IMR-90 (cell line): ENCODE measurements at regions not wholly inside any gene's neighbourhood (a gene's known extent, or its start where the extent isn't known, plus 50 kb on each side); places are given as distances from the start of the nearest gene placed in this dataset.

Source experiments
- ATAC-seq: fragments of 200-7000 bp; cut with Tn5 transposase; 2 replicates; pipeline ENCODE4 v1.9.1; 2020; ENCODE audit warnings: low read depth, mild to moderate bottlenecking, moderate library complexity
- BruUV-seq: library from RNA; stranded (reverse); fragments of 400-500 nt; replicated peaks from 2 replicates; lab custom pipeline; 2021; lab: Mats Ljungman, UMichigan
- CTCF ChIA-PET: fragments of 300-600 bp; formaldehyde crosslinking; extraction: SDS; loops from one replicate; lab custom pipeline; 2021; ENCODE audit warnings: antibody characterized with exemption; lab: Yijun Ruan, JAX
- POLR2A ChIA-PET: fragments of 300-600 bp; sonication (Branson Sonifier 250); formaldehyde crosslinking; loops from one replicate; lab custom pipeline; 2022; ENCODE audit warnings: antibody characterized with exemption; ENCODE audit not compliant: unreplicated experiment; lab: Charles Lee
- DNase-seq: peaks from one replicate; pipeline ENCODE4 v3.0.0; 2013
- H2AFZ ChIP-seq: replicated peaks from 2 replicates; pipeline ENCODE3; 2013; ENCODE audit warnings: low read length, mild to moderate bottlenecking; ENCODE audit not compliant: poor library complexity
- H2AK5ac ChIP-seq: 2 replicates; pipeline ENCODE4 v1.6.1; 2013; ENCODE audit warnings: low read depth, low read length, inconsistent platforms
- H2AK9ac ChIP-seq: replicated peaks from 2 replicates; pipeline ENCODE3; 2013; ENCODE audit warnings: mild to moderate bottlenecking, low read depth, low read length, moderate library complexity; ENCODE audit not compliant: poor library complexity
- H2BK120ac ChIP-seq: 2 replicates; pipeline ENCODE4 v1.6.1; 2013; ENCODE audit warnings: low read depth, low read length, inconsistent platforms
- H2BK15ac ChIP-seq: 3 replicates; pipeline ENCODE4 v1.6.1; 2013; ENCODE audit warnings: low read depth, low read length, inconsistent platforms
- H2BK20ac ChIP-seq: 2 replicates; pipeline ENCODE4 v1.6.1; 2013; ENCODE audit warnings: low read depth, mild to moderate bottlenecking, inconsistent platforms, low read length, moderate library complexity
- H2BK5ac ChIP-seq: 2 replicates; pipeline ENCODE4 v1.6.1; 2013; ENCODE audit warnings: mild to moderate bottlenecking, low read depth, low read length, inconsistent platforms; ENCODE audit not compliant: poor library complexity, severe bottlenecking
- H3K14ac ChIP-seq: replicated peaks from 2 replicates; pipeline ENCODE4 v1.6.1; 2013; ENCODE audit warnings: low read depth, low read length, inconsistent platforms
- H3K18ac ChIP-seq: 2 replicates; pipeline ENCODE4 v1.6.1; 2013; ENCODE audit warnings: low read depth, low read length, control low read depth
- H3K23ac ChIP-seq: 2 replicates; pipeline ENCODE4 v1.6.1; 2013; ENCODE audit warnings: low read depth, low read length, inconsistent platforms
- H3K27ac ChIP-seq: 2 replicates; pipeline ENCODE4 v1.5.1; 2013; ENCODE audit warnings: mild to moderate bottlenecking, control low read depth, low read length; ENCODE audit not compliant: insufficient read depth
- H3K27me3 ChIP-seq: 2 replicates; pipeline ENCODE4 v1.6.1; 2013; ENCODE audit warnings: low read length; ENCODE audit not compliant: control insufficient read depth, insufficient read depth
- H3K36me3 ChIP-seq: 2 replicates; pipeline ENCODE4 v1.6.1; 2013; ENCODE audit warnings: low read length, mixed read lengths; ENCODE audit not compliant: control insufficient read depth, insufficient read depth
- H3K4ac ChIP-seq: 2 replicates; pipeline ENCODE4 v1.6.1; 2013; ENCODE audit warnings: low read depth, low read length, inconsistent platforms
- H3K4me1 ChIP-seq: 2 replicates; pipeline ENCODE4 v1.6.1; 2013; ENCODE audit warnings: low read length, mixed read lengths; ENCODE audit not compliant: control insufficient read depth, insufficient read depth
- H3K4me2 ChIP-seq: 2 replicates; pipeline ENCODE4 v1.6.1; 2013; ENCODE audit warnings: low read depth, mild to moderate bottlenecking, control low read depth, low read length, moderate library complexity
- H3K4me3 ChIP-seq: 2 replicates; pipeline ENCODE4 v1.5.1; 2013; ENCODE audit warnings: low read depth, mild to moderate bottlenecking, control low read depth, low read length, moderate library complexity; ENCODE audit not compliant: insufficient read depth
- H3K56ac ChIP-seq: 2 replicates; pipeline ENCODE4 v1.6.1; 2013; ENCODE audit warnings: low read length, inconsistent platforms; ENCODE audit not compliant: insufficient read depth; ENCODE audit errors: extremely low read depth
- H3K79me1 ChIP-seq, 2 experiments: 2 replicates each; pipeline ENCODE4 v1.6.1; 2013; ENCODE audit warnings: low read length in 2 of 2, inconsistent platforms in 1 of 2, low read depth in 1 of 2
- H3K9ac ChIP-seq: 2 replicates; pipeline ENCODE4 v1.6.1; 2013; ENCODE audit warnings: low read depth, low read length, control low read depth
- H3K9me1 ChIP-seq: 2 replicates; pipeline ENCODE4 v1.6.1; 2013; ENCODE audit warnings: low read length, inconsistent platforms; ENCODE audit not compliant: insufficient read depth
- H3K9me3 ChIP-seq: 2 replicates; pipeline ENCODE4 v1.6.1; 2013; ENCODE audit warnings: low read length; ENCODE audit not compliant: control insufficient read depth, insufficient read depth
- H4K20me1 ChIP-seq: 2 replicates; pipeline ENCODE4 v1.6.1; 2013; ENCODE audit warnings: low read length, inconsistent platforms; ENCODE audit not compliant: insufficient read depth
- H4K5ac ChIP-seq: 2 replicates; pipeline ENCODE4 v1.6.1; 2013; ENCODE audit warnings: mild to moderate bottlenecking, low read depth, low read length, control low read depth
- H4K8ac ChIP-seq, 2 experiments: 2 replicates each; pipeline ENCODE4 v1.6.1; 2013; ENCODE audit warnings: low read depth in 2 of 2, low read length in 2 of 2, control low read depth in 1 of 2, inconsistent platforms in 1 of 2
- H4K91ac ChIP-seq: 2 replicates; pipeline ENCODE4 v1.6.1; 2013; ENCODE audit warnings: low read depth, low read length, inconsistent platforms; ENCODE audit not compliant: insufficient read depth
- BHLHE40 ChIP-seq: fragments of 150-350 bp; IDR thresholded peaks from 2 replicates; pipeline ENCODE4 v1.6.1; 2016; ENCODE audit warnings: mild to moderate bottlenecking, low read depth, low read length
- CEBPB ChIP-seq: IDR thresholded peaks from 2 replicates; pipeline ENCODE4 v1.6.1; 2012; ENCODE audit warnings: low read depth, low read length, improper control_type of control experiment
- CHD1 ChIP-seq: IDR thresholded peaks from 2 replicates; pipeline ENCODE4 v1.6.1; 2012; ENCODE audit warnings: low read depth, low read length, improper control_type of control experiment
- FOS ChIP-seq: fragments of 150-350 bp; IDR thresholded peaks from 2 replicates; pipeline ENCODE4 v1.6.1; 2016; ENCODE audit warnings: low read depth, low read length
- MAFK ChIP-seq: IDR thresholded peaks from 2 replicates; pipeline ENCODE4 v1.6.1; 2012; ENCODE audit warnings: low read depth, low read length, improper control_type of control experiment
- MAZ ChIP-seq: IDR thresholded peaks from 2 replicates; pipeline ENCODE4 v1.6.1; 2012; ENCODE audit warnings: low read depth, mild to moderate bottlenecking, low read length, improper control_type of control experiment, moderate library complexity, borderline replicate concordance
- MXI1 ChIP-seq: IDR thresholded peaks from 2 replicates; pipeline ENCODE4 v1.6.1; 2012; ENCODE audit warnings: low read depth, mild to moderate bottlenecking, low read length, moderate library complexity, borderline replicate concordance
- RAD21 ChIP-seq: IDR thresholded peaks from 2 replicates; pipeline ENCODE4 v1.6.1; 2012; ENCODE audit warnings: low read length, improper control_type of control experiment
- RCOR1 ChIP-seq: IDR thresholded peaks from 2 replicates; pipeline ENCODE4 v1.6.1; 2012; ENCODE audit warnings: mild to moderate bottlenecking, low read length, improper control_type of control experiment; ENCODE audit not compliant: insufficient replicate concordance
- RFX5 ChIP-seq: IDR thresholded peaks from 2 replicates; pipeline ENCODE4 v1.8.0; 2012; ENCODE audit warnings: low read depth, mild to moderate bottlenecking, low read length, moderate library complexity
- SMC3 ChIP-seq: fragments of 150-350 bp; IDR thresholded peaks from 2 replicates; pipeline ENCODE4 v1.6.1; 2016; ENCODE audit warnings: low read depth, mild to moderate bottlenecking, antibody characterized with exemption, low read length, moderate library complexity
- dilution Hi-C: fragments of 300-500 bp; cut with HindIII; formaldehyde crosslinking; loops from one replicate; pipeline ENCODE4 v1.14.3; 2018; ENCODE audit warnings: low sequenced_read_pairs; ENCODE audit not compliant: unreplicated experiment
- in situ Hi-C: fragments of 300-500 bp; cut with MboI; formaldehyde crosslinking; loops from 3 replicates; pipeline ENCODE4 v1.14.3; 2019; ENCODE audit warnings: low sequenced_read_pairs, inconsistent platforms, mixed read lengths
- intact Hi-C: fragments of 100-400 bp; cut with micrococcal nuclease; formaldehyde crosslinking; loops from 2 replicates; pipeline ENCODE4 v1.10.0; 2022
- TF ChIP-seq, protein P1 (sequence below): fragments of 150-350 bp; IDR thresholded peaks from 2 replicates; pipeline ENCODE4 v1.6.1; 2016; ENCODE audit warnings: low read depth, mild to moderate bottlenecking, low read length, moderate library complexity, borderline replicate concordance
- TF ChIP-seq, protein P2 (sequence below): fragments of 150-350 bp; IDR thresholded peaks from 2 replicates; pipeline ENCODE4 v1.6.1; 2017; ENCODE audit warnings: mild to moderate bottlenecking, antibody characterized with exemption, low read length, low read depth
- TF ChIP-seq, protein P3 (sequence below): conservative IDR thresholded peaks from 2 replicates; pipeline ENCODE4 v1.5.1; 2012; ENCODE audit warnings: mild to moderate bottlenecking, low read depth, low read length, improper control_type of control experiment

DNA sequence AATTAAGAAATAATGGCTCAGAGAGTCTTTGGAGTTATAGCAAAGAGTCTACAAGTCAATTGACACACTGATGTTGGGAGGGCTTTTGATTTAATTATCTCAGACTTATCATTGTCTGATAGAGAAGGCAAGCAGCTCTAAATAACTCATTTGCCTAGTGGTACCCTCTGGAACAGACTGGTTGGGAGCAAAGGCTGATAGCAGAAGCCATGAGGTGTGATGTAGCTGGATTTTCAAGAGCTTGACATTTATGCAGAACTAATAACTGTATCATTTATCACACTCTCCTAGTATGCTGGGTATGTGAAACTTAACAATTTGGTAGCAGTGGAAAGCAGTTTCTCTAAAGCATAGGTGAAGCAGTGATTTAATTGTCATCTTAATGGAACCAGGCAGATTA lies 380.6 kb downstream of the TENT5A start:
- CTCF ChIA-PET = interaction anchor here (1.2 kb wide), 1 partner anchor 22 kb away, joined by 4 read pairs; no protein-coding TSS in a partner anchor
- H4K91ac ChIP-seq = no peak overlapping the region
- POLR2A ChIA-PET = no interaction called here

More for the DNA sequence above, 380.6 kb downstream of the TENT5A start:
- H3K79me1 ChIP-seq = no peaks in the 10 kb centered on the region
- H4K5ac ChIP-seq = no peak overlapping the region
- H3K56ac ChIP-seq = no peak overlapping the region
- BruUV-seq = no TSS peak
- H3K4me2 ChIP-seq = no peak overlapping the region
- no peak overlapping the region for H2BK20ac ChIP-seq
- no peak overlapping the region for H3K4me3 ChIP-seq
- no peaks in the 10 kb centered on the region for H3K9me1 ChIP-seq
- H3K36me3 ChIP-seq = no peaks in the 10 kb centered on the region
- no peak overlapping the region for H3K18ac ChIP-seq
- H4K8ac ChIP-seq = no peak overlapping the region
- no peak overlapping the region for H2AK9ac ChIP-seq
- no peak overlapping the region for H3K23ac ChIP-seq
- DNase-seq (no peak), ATAC-seq (no peak)
- TF ChIP-seq, protein P1, sequence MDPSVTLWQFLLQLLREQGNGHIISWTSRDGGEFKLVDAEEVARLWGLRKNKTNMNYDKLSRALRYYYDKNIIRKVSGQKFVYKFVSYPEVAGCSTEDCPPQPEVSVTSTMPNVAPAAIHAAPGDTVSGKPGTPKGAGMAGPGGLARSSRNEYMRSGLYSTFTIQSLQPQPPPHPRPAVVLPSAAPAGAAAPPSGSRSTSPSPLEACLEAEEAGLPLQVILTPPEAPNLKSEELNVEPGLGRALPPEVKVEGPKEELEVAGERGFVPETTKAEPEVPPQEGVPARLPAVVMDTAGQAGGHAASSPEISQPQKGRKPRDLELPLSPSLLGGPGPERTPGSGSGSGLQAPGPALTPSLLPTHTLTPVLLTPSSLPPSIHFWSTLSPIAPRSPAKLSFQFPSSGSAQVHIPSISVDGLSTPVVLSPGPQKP = no peak
- no peak for TF ChIP-seq RFX5
- no peak for TF ChIP-seq RAD21
- no peak for TF ChIP-seq BHLHE40
- TF ChIP-seq MXI1 = no peak
- TF ChIP-seq FOS = no peak
- no peak for TF ChIP-seq MAZ
- TF ChIP-seq, protein P2, sequence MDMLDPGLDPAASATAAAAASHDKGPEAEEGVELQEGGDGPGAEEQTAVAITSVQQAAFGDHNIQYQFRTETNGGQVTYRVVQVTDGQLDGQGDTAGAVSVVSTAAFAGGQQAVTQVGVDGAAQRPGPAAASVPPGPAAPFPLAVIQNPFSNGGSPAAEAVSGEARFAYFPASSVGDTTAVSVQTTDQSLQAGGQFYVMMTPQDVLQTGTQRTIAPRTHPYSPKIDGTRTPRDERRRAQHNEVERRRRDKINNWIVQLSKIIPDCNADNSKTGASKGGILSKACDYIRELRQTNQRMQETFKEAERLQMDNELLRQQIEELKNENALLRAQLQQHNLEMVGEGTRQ = no peak
- no peak for TF ChIP-seq RCOR1
- no peak for TF ChIP-seq CHD1
- TF ChIP-seq SMC3 = no peak
- no peak for TF ChIP-seq CEBPB
- TF ChIP-seq, protein P3, sequence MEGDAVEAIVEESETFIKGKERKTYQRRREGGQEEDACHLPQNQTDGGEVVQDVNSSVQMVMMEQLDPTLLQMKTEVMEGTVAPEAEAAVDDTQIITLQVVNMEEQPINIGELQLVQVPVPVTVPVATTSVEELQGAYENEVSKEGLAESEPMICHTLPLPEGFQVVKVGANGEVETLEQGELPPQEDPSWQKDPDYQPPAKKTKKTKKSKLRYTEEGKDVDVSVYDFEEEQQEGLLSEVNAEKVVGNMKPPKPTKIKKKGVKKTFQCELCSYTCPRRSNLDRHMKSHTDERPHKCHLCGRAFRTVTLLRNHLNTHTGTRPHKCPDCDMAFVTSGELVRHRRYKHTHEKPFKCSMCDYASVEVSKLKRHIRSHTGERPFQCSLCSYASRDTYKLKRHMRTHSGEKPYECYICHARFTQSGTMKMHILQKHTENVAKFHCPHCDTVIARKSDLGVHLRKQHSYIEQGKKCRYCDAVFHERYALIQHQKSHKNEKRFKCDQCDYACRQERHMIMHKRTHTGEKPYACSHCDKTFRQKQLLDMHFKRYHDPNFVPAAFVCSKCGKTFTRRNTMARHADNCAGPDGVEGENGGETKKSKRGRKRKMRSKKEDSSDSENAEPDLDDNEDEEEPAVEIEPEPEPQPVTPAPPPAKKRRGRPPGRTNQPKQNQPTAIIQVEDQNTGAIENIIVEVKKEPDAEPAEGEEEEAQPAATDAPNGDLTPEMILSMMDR = no peak
- TF ChIP-seq MAFK = no peak
- H3K27me3 ChIP-seq = no peaks in the 10 kb centered on the region; the same call in 1 of the 2 replicates
- H3K27ac ChIP-seq = no peak overlapping the region
- in situ Hi-C loops (no loop called here), intact Hi-C loops (no loop called here), dilution Hi-C loops (no loop called here)
- no peaks in the 10 kb centered on the region for H4K20me1 ChIP-seq
- H2BK120ac ChIP-seq = no peak overlapping the region
- no peak overlapping the region for H3K14ac ChIP-seq
- no peak overlapping the region for H3K9ac ChIP-seq
- H3K4ac ChIP-seq = no peak overlapping the region
- H3K9me3 ChIP-seq = no peaks in the 10 kb centered on the region
- H2AK5ac ChIP-seq = no peak overlapping the region
- H2AFZ ChIP-seq = no peak overlapping the region
- H2BK15ac ChIP-seq = no peak overlapping the region
- no peak overlapping the region for H2BK5ac ChIP-seq
- no peaks in the 10 kb centered on the region for H3K4me1 ChIP-seq
